SU-DHL-6 (cell line): ENCODE measurements at regions not wholly inside any gene's neighbourhood (a gene's known extent, or its start where the extent isn't known, plus 50 kb on each side); places are given as distances from the start of the nearest gene placed in this dataset.

ENCODE experiments used
- H2AFZ ChIP-seq: fragments of 200-600 bp; sonication (generic); 2 replicates; pipeline ENCODE4 v1.6.1; 2014; ENCODE audit warnings: low read depth, mild to moderate bottlenecking, moderate library complexity, mixed read lengths, antibody characterized with exemption, low read length; ENCODE audit not compliant: severe bottlenecking
- H3F3A ChIP-seq: fragments of 200-600 bp; shearing (Covaris generic); 2 replicates; pipeline ENCODE4 v1.6.0; 2016; ENCODE audit warnings: antibody characterized with exemption, mild to moderate bottlenecking; ENCODE audit not compliant: insufficient read depth
- H3K27ac ChIP-seq: fragments of 200-600 bp; sonication (generic); 2 replicates; pipeline ENCODE4 v1.5.1; 2016; ENCODE audit warnings: low read depth, mild to moderate bottlenecking, low read length, moderate library complexity, mixed read lengths
- H3K27me3 ChIP-seq: fragments of 200-600 bp; sonication (generic), shearing (Covaris generic); 2 replicates; pipeline ENCODE4 v1.6.0; 2014; ENCODE audit warnings: mild to moderate bottlenecking, low read length
- H3K36me3 ChIP-seq: fragments of 200-600 bp; sonication (generic); 2 replicates; pipeline ENCODE4 v1.6.1; 2014; ENCODE audit warnings: mild to moderate bottlenecking, low read length, mixed read lengths
- H3K4me2 ChIP-seq: fragments of 300-600, 200-600 bp; shearing (Covaris generic), sonication (generic); 2 replicates; pipeline ENCODE4 v1.6.0; 2014; ENCODE audit warnings: low read length, low read depth, mild to moderate bottlenecking; ENCODE audit not compliant: poor library complexity, severe bottlenecking
- H3K4me3 ChIP-seq: fragments of 200-600 bp; sonication (generic); 2 replicates; pipeline ENCODE4 v1.5.1; 2014; ENCODE audit warnings: antibody characterized with exemption, low read length, mild to moderate bottlenecking, mixed read lengths; ENCODE audit not compliant: insufficient read depth, poor library complexity, severe bottlenecking
- H3K79me2 ChIP-seq: fragments of 200-600 bp; sonication (generic); 2 replicates; pipeline ENCODE4 v1.6.1; 2014; ENCODE audit warnings: mild to moderate bottlenecking, low read length, moderate library complexity; ENCODE audit not compliant: insufficient read depth
- H3K9ac ChIP-seq: fragments of 200-600 bp; sonication (generic); 2 replicates; pipeline ENCODE4 v1.7.0; 2014; ENCODE audit warnings: mild to moderate bottlenecking, low read length
- H3K9me2 ChIP-seq: fragments of 200-600 bp; sonication (generic); replicated peaks from 2 replicates; pipeline ENCODE4 v1.6.1; 2014; ENCODE audit warnings: low read length; ENCODE audit not compliant: insufficient read depth
- H3K9me3 ChIP-seq: fragments of 200-600 bp; sonication (generic); 2 replicates; pipeline ENCODE4 v1.6.1; 2014; ENCODE audit warnings: low read length, mixed read lengths; ENCODE audit not compliant: insufficient read depth
- H4K20me1 ChIP-seq: fragments of 200-600 bp; sonication (generic); 2 replicates; pipeline ENCODE4 v1.6.1; 2014; ENCODE audit warnings: low read depth, mild to moderate bottlenecking, antibody characterized with exemption, low read length, moderate library complexity, mixed read lengths
- CTCF ChIP-seq: fragments of 200-600 bp; sonication (generic); IDR thresholded peaks from one replicate; pipeline ENCODE4 v1.5.1; 2017; ENCODE audit warnings: antibody characterized with exemption, mild to moderate bottlenecking, low read length, moderate library complexity; ENCODE audit not compliant: insufficient read depth, poor library complexity, severe bottlenecking
- EZH2phosphoT487 ChIP-seq: fragments of 200-600 bp; sonication (generic), shearing (Covaris generic); conservative IDR thresholded peaks from 2 replicates; pipeline ENCODE4 v1.6.1; 2018; ENCODE audit warnings: mild to moderate bottlenecking, antibody characterized with exemption, low read length, moderate library complexity, mixed read lengths

GRCh38 chr1:189656628-189657530, 820.8 kb downstream of the BRINP3 start:
- TF ChIP-seq EZH2phosphoT487 (no peak), CTCF (no peak)
- Histone ChIP-seq H3K9ac (no peak overlapping the region), H3K9me2 (no peaks in the 10 kb centered on the region), H2AFZ (no peak overlapping the region), H3K27ac (no peak overlapping the region), H3K4me3 (no peak overlapping the region), H4K20me1 (no peaks in the 10 kb centered on the region), H3F3A (no peaks in the 10 kb centered on the region; the same call in 1 of the 2 replicates), H3K9me3 (no peaks in the 10 kb centered on the region), H3K36me3 (no peaks in the 10 kb centered on the region), H3K4me2 (no peak overlapping the region), H3K79me2 (no peaks in the 10 kb centered on the region), H3K27me3 (no peaks in the 10 kb centered on the region)

- Histone ChIP-seq H3K27ac (no peak overlapping the region), H3K9ac (no peak overlapping the region), H3K4me3 (no peak overlapping the region), H3K79me2 (no peaks in the 10 kb centered on the region), H3K4me2 (no peak overlapping the region), H3K27me3 (no peaks in the 10 kb centered on the region), H4K20me1 (no peaks in the 10 kb centered on the region), H3K9me3 (no peaks in the 10 kb centered on the region), H3K9me2 (no peaks in the 10 kb centered on the region), H2AFZ (no peak overlapping the region), H3K36me3 (no peaks in the 10 kb centered on the region), H3F3A (no peaks in the 10 kb centered on the region; the same call in 1 of the 2 replicates)
- no peak for TF ChIP-seq CTCF
- no peak for TF ChIP-seq EZH2phosphoT487
Measured at GRCh38 chr1:189657715-189658114, 819.9 kb downstream of the BRINP3 start.

- H3K36me3 ChIP-seq, result no peaks in the 10 kb centered on the region
- no peaks in the 10 kb centered on the region for H3K9me2 ChIP-seq
- H3K27me3 ChIP-seq, result no peaks in the 10 kb centered on the region
- no peak for TF ChIP-seq EZH2phosphoT487
- TF ChIP-seq CTCF, result no peak
- no peaks in the 10 kb centered on the region for H4K20me1 ChIP-seq
- H3K4me3 ChIP-seq, result no peak overlapping the region
- peak overlapping the region; percentile 59 for H2AFZ ChIP-seq
- no peak overlapping the region for H3K27ac ChIP-seq
- H3K4me2 ChIP-seq, result no peak overlapping the region
- H3K79me2 ChIP-seq, result no peaks in the 10 kb centered on the region
- H3K9me3 ChIP-seq, result no peaks in the 10 kb centered on the region
- H3F3A ChIP-seq, result no peaks in the 10 kb centered on the region; the same call in 1 of the 2 replicates
- H3K9ac ChIP-seq, result no peak overlapping the region
Measured at GRCh38 chr1:189658381-189658780, 819.3 kb downstream of the BRINP3 start.
